HCT116 (cell line): ENCODE measurements at regions not wholly inside any gene's neighbourhood (a gene's known extent, or its start where the extent isn't known, plus 50 kb on each side); places are given as distances from the start of the nearest gene placed in this dataset.

Source experiments
- ATAC-seq: fragments of 200-7000 bp; cut with Tn5 transposase; 2 replicates; pipeline ENCODE4 v1.9.1; 2020; ENCODE audit warnings: mild to moderate bottlenecking, moderate library complexity
- BruUV-seq: library from RNA; stranded (reverse); fragments of 400-500 nt; replicated peaks from 2 replicates; lab custom pipeline; 2021; lab: Mats Ljungman, UMichigan
- CTCF ChIA-PET: fragments of 300-600 bp; sonication (Branson Sonifier 250); formaldehyde crosslinking; loops from one replicate; lab custom pipeline; 2021; ENCODE audit warnings: antibody characterized with exemption; lab: Charles Lee
- POLR2A ChIA-PET: fragments of 300-600, 350-600 bp; sonication (Branson Sonifier 250); formaldehyde crosslinking; loops from one replicate; lab custom pipeline; 2021; ENCODE audit warnings: antibody characterized with exemption; lab: Charles Lee
- RAD21 ChIA-PET, 2 experiments: fragments of 300-600 bp; sonication (Branson Sonifier 250); formaldehyde crosslinking; loops; one replicate each; lab custom pipeline; 2023; ENCODE audit warnings: low total read pairs in 2 of 2; ENCODE audit not compliant: uncharacterized antibody in 2 of 2, unreplicated experiment in 2 of 2, low non-redundant PET in 1 of 2; lab: Charles Lee
- DNase-seq: peaks from one replicate; pipeline ENCODE4 v3.0.0-alpha.2; 2010; ENCODE audit warnings: low read depth, low spot score
- H2AFZ ChIP-seq: fragments of 200-600 bp; shearing (Covaris generic), sonication (generic); 2 replicates; pipeline ENCODE4 v1.6.1; 2017; ENCODE audit warnings: low read depth, mixed run types, mixed read lengths, antibody characterized with exemption, low read length; ENCODE audit not compliant: poor library complexity, severe bottlenecking
- H3K27ac ChIP-seq: 2 replicates; pipeline ENCODE4 v1.5.1; 2012; ENCODE audit warnings: low read depth, low read length
- H3K27me3 ChIP-seq: fragments of 200-600 bp; sonication (generic); 2 replicates; pipeline ENCODE4 v1.6.1; 2016; ENCODE audit warnings: mixed run types, low read length, mixed read lengths; ENCODE audit not compliant: insufficient read depth
- H3K36me3 ChIP-seq, 2 experiments: fragments of 200-500 bp in 1 of 2; fragments of 200-600 bp in 1 of 2; sonication (Bioruptor generic) in 1 of 2; sonication (generic) in 1 of 2; 2 replicates each; pipeline versions ENCODE4 v1.5.1 to v1.6.1; 2014 to 2016; ENCODE audit warnings: low read length in 2 of 2, inconsistent platforms in 1 of 2, mixed read lengths in 1 of 2, mixed run types in 1 of 2; ENCODE audit not compliant: insufficient read depth in 2 of 2, control insufficient read depth in 1 of 2
- H3K4me1 ChIP-seq, 2 experiments: fragments of 200-600 bp in 1 of 2; sonication (generic) in 1 of 2; 2 replicates each; pipeline versions ENCODE4 v1.5.1 to v1.6.1; 2012 to 2017; ENCODE audit warnings: low read length in 2 of 2, inconsistent platforms in 1 of 2, mild to moderate bottlenecking in 1 of 2, mixed read lengths in 1 of 2, mixed run types in 1 of 2, moderate library complexity in 1 of 2; ENCODE audit not compliant: insufficient read depth in 2 of 2, control insufficient read depth in 1 of 2
- H3K4me2 ChIP-seq: fragments of 200-600 bp; sonication (generic); 2 replicates; pipeline ENCODE4 v1.6.1; 2017; ENCODE audit warnings: mixed run types, low read length, mixed read lengths
- H3K4me3 ChIP-seq, 2 experiments: fragments of 200-600 bp in 1 of 2; sonication (generic) in 1 of 2; replicated peaks in 1 of 2; 2 replicates each; pipeline ENCODE4 v1.5.1; 2011 to 2016; ENCODE audit warnings: low read length in 2 of 2, control low read depth in 1 of 2, low read depth in 1 of 2, mild to moderate bottlenecking in 1 of 2, mixed read lengths in 1 of 2, mixed run types in 1 of 2
- H3K79me2 ChIP-seq: fragments of 200-600 bp; sonication (generic); 2 replicates; pipeline ENCODE4 v1.6.1; 2017; ENCODE audit warnings: mild to moderate bottlenecking, mixed run types, low read length, moderate library complexity, mixed read lengths; ENCODE audit not compliant: insufficient read depth
- H3K9ac ChIP-seq: fragments of 200-600 bp; sonication (generic); 2 replicates; pipeline ENCODE4 v1.6.1; 2016; ENCODE audit warnings: low read length, mixed read lengths
- H3K9me2 ChIP-seq: fragments of 200-600 bp; sonication (generic), shearing (Covaris generic); 2 replicates; pipeline ENCODE4 v1.6.1; 2017; ENCODE audit warnings: mixed run types, mild to moderate bottlenecking, moderate library complexity; ENCODE audit not compliant: insufficient read depth
- H3K9me3 ChIP-seq, 2 experiments: fragments of 200-500 bp in 1 of 2; fragments of 200-600 bp in 1 of 2; sonication (Bioruptor generic) in 1 of 2; sonication (generic) in 1 of 2; 2 replicates each; pipeline ENCODE4 v1.6.1; 2014 to 2017; ENCODE audit warnings: low read length in 2 of 2, mixed read lengths in 2 of 2, inconsistent platforms in 1 of 2, low read depth in 1 of 2, mild to moderate bottlenecking in 1 of 2, mixed run types in 1 of 2, moderate library complexity in 1 of 2; ENCODE audit not compliant: control insufficient read depth in 1 of 2, insufficient read depth in 1 of 2
- H4K20me1 ChIP-seq: fragments of 200-600 bp; sonication (generic), shearing (Covaris generic); 2 replicates; pipeline ENCODE4 v1.6.1; 2017; ENCODE audit warnings: mixed run types, mild to moderate bottlenecking, moderate library complexity; ENCODE audit not compliant: insufficient read depth
- EGR1 ChIP-seq: IDR thresholded peaks from 2 replicates; pipeline ENCODE4 v1.6.1; 2012; ENCODE audit warnings: low read depth
- FOSL1 ChIP-seq: IDR thresholded peaks from 2 replicates; pipeline ENCODE4 v1.6.1; 2012; ENCODE audit warnings: low read depth
- RAD21 ChIP-seq: IDR thresholded peaks from 2 replicates; pipeline ENCODE4 v1.6.1; 2012; ENCODE audit warnings: low read depth, mild to moderate bottlenecking
- REST ChIP-seq: IDR thresholded peaks from 2 replicates; pipeline ENCODE4 v1.6.1; 2012; ENCODE audit warnings: low read depth
- SRF ChIP-seq: IDR thresholded peaks from 2 replicates; pipeline ENCODE4 v1.6.1; 2012; ENCODE audit warnings: low read depth
- intact Hi-C: fragments of 100-400 bp; cut with micrococcal nuclease; formaldehyde crosslinking; loops from 2 replicates; pipeline ENCODE4 v1.10.0; 2022

- H3K9me3 ChIP-seq: no peaks in the 10 kb centered on the region
These were observed 321.0 kb downstream of the PLPP3 start for GRCh38 chr1:56258371-56258770.

More at GRCh38 chr1:56258371-56258770, 321.0 kb downstream of the PLPP3 start:
- no peak for DNase-seq
- intact Hi-C loops: no loop called here
- Histone ChIP-seq H3K79me2 (no peaks in the 10 kb centered on the region), H3K9me2 (no peaks in the 10 kb centered on the region), H4K20me1 (no peaks in the 10 kb centered on the region), H3K4me1 (no peaks in the 10 kb centered on the region), H3K27ac (no peak overlapping the region), H3K4me3 (no peak overlapping the region), H3K9ac (no peak overlapping the region), H3K27me3 (no peaks in the 10 kb centered on the region), H2AFZ (no peak overlapping the region), H3K4me2 (no peak overlapping the region), H3K36me3 (no peaks in the 10 kb centered on the region)
- RAD21 ChIA-PET: no interaction called here
- no peak for TF ChIP-seq REST
- no peak for TF ChIP-seq SRF
- no peak for TF ChIP-seq RAD21
- TF ChIP-seq EGR1: no peak
- no peak for TF ChIP-seq FOSL1
- CTCF ChIA-PET: no interaction called here
- POLR2A ChIA-PET: no interaction called here
- no TSS peak for BruUV-seq
- no peak for ATAC-seq
